Upper lobe of left lung (tissue), 6 donors: ENCODE measurements at regions not wholly inside any gene's neighbourhood (a gene's known extent, or its start where the extent isn't known, plus 50 kb on each side); places are given as distances from the start of the nearest gene placed in this dataset.
A peak's percentile ranks its signal among the peaks of the same experiment; 100 is the strongest.

Source experiments
- ATAC-seq, 2 donors: fragments of 200-7000 bp; cut with Tn5 transposase; one replicate each; pipeline ENCODE4 v1.9.1; 2022; ENCODE audit warnings: mild to moderate bottlenecking in 2 of 2, moderate library complexity in 2 of 2; ENCODE audit not compliant: low FRiP score in 2 of 2
- DNase-seq, 2 donors: peaks; one replicate each; pipeline ENCODE4 v3.0.0-alpha.2; 2019 to 2020
- H3K27ac ChIP-seq, 4 donors: fragments of 200-600 bp; sonication (generic); one replicate each; pipeline ENCODE4 v1.5.1; 2016 to 2019
- H3K27me3 ChIP-seq, 4 donors: fragments of 200-600 bp; sonication (generic); one replicate each; pipeline ENCODE4 v1.5.1; 2017 to 2019
- H3K36me3 ChIP-seq, 4 donors: fragments of 200-600 bp; sonication (generic); one replicate each; pipeline ENCODE4 v1.5.1; 2016 to 2019
- H3K4me1 ChIP-seq, 4 donors: fragments of 200-600 bp; sonication (generic); one replicate each; pipeline ENCODE4 v1.5.1; 2018 to 2019
- H3K4me3 ChIP-seq, 4 donors: fragments of 200-600 bp; sonication (generic); one replicate each; pipeline ENCODE4 v1.5.1; 2017 to 2019; ENCODE audit warnings: mild to moderate bottlenecking in 2 of 4, moderate library complexity in 1 of 4
- H3K9me3 ChIP-seq, 4 donors: fragments of 200-600 bp; sonication (generic); one replicate each; pipeline ENCODE4 v1.5.1; 2018 to 2019
- CTCF ChIP-seq, 6 experiments: fragments of 450-650 bp in 4 of 6; fragments of 200-600 bp in 2 of 6; sonication (generic) in 2 of 6; IDR thresholded peaks; one replicate each; pipeline ENCODE4 v1.5.1; 2016 to 2019; ENCODE audit warnings: antibody characterized with exemption in 6 of 6
- EP300 ChIP-seq, 4 donors: sonication (generic); formaldehyde crosslinking; IDR thresholded peaks; one replicate each; pipeline ENCODE4 v1.5.1; 2017; ENCODE audit warnings: antibody characterized with exemption in 4 of 4, control low read depth in 2 of 4
- POLR2A ChIP-seq, 4 donors: fragments of 450-650 bp; IDR thresholded peaks; one replicate each; pipeline ENCODE4 v1.5.1; 2016 to 2017; ENCODE audit warnings: antibody characterized with exemption in 4 of 4, mild to moderate bottlenecking in 2 of 4
- POLR2AphosphoS5 ChIP-seq, 2 donors: sonication (generic); formaldehyde crosslinking; IDR thresholded peaks; one replicate each; pipeline ENCODE4 v1.5.1; 2017; ENCODE audit warnings: antibody characterized with exemption in 2 of 2
- WGBS, 2 donors: methylation state at CpG; one replicate each; pipeline ENCODE4 v1.1.5; 2017 to 2018; 5-methylcytosine and 5-hydroxymethylcytosine counted together
- donor health status: DM: no; HTN: no; CAD: no; lungs with moderate emphysema.
- donor health status: DM: no; HTN: yes; CAD: no; lungs with severe emphysema.

- H3K4me3 ChIP-seq = no peak overlapping the region
- no peak for DNase-seq
Observed at GRCh38 chr3:127041264-127041820, 58.4 kb downstream of the PLXNA1 start.

GRCh38 chr3:127041933-127042332 is 59.0 kb downstream of the PLXNA1 start:
- ATAC-seq (no peak), DNase-seq (no peak)
- no peaks in the 10 kb centered on the region for H3K9me3 ChIP-seq
- H3K27ac ChIP-seq = no peak overlapping the region
- H3K4me3 ChIP-seq = no peak overlapping the region
- peaks cover 4 to 20% (median 13%) of the 10 kb centered on the region in 4 donors for H3K4me1 ChIP-seq
- 88 to 89% methylated on average over 8 of the region's 8 CpGs for WGBS, 2 donors
- no peaks in the 10 kb centered on the region for H3K36me3 ChIP-seq
- TF ChIP-seq CTCF (IDR thresholded peaks at IDR 0.05) = no peak
- no peak for TF ChIP-seq POLR2AphosphoS5 (IDR thresholded peaks at IDR 0.05)
- TF ChIP-seq POLR2A (IDR thresholded peaks at IDR 0.05) = no peak
- no peak for TF ChIP-seq EP300 (IDR thresholded peaks at IDR 0.05)
- H3K27me3 ChIP-seq = no peaks in the 10 kb centered on the region

More at GRCh38 chr3:127041264-127041820, 58.4 kb downstream of the PLXNA1 start:
- Histone ChIP-seq H3K4me1 (peaks cover 4 to 21% (median 13%) of the 10 kb centered on the region in 4 donors), H3K27ac (no peak overlapping the region), H3K9me3 (no peaks in the 10 kb centered on the region), H3K27me3 (no peaks in the 10 kb centered on the region), H3K36me3 (no peaks in the 10 kb centered on the region)
- 84 to 87% methylated on average over 11 to 13 of the region's 13 CpGs for WGBS, 2 donors
- no peak for ATAC-seq
- TF ChIP-seq POLR2AphosphoS5 (IDR thresholded peaks at IDR 0.05) (no peak), CTCF (IDR thresholded peaks at IDR 0.05) (no peak), POLR2A (IDR thresholded peaks at IDR 0.05) (no peak), EP300 (IDR thresholded peaks at IDR 0.05) (no peak)

- 86 to 89% methylated on average over 7 to 12 of the region's 12 CpGs for WGBS, 2 donors
- no peak for DNase-seq
Observed at GRCh38 chr3:127042634-127043033, 59.7 kb downstream of the PLXNA1 start.

GRCh38 chr3:127043041-127043641 is 60.2 kb downstream of the PLXNA1 start:
- WGBS, 2 donors = 61 to 73% methylated on average over 14 to 16 of the region's 17 CpGs
- peak in 1 of 2 donors; percentile 35 for TF ChIP-seq POLR2AphosphoS5 (IDR thresholded peaks at IDR 0.05)
- no peak for TF ChIP-seq EP300 (IDR thresholded peaks at IDR 0.05)
- TF ChIP-seq POLR2A (IDR thresholded peaks at IDR 0.05) = no peak
- Histone ChIP-seq H3K4me3 (no peak overlapping the region), H3K9me3 (no peaks in the 10 kb centered on the region), H3K27me3 (no peaks in the 10 kb centered on the region), H3K4me1 (peaks cover 4 to 20% (median 11%) of the 10 kb centered on the region in 4 donors), H3K36me3 (no peaks in the 10 kb centered on the region), H3K27ac (peak overlapping the region; percentile 50 to 69 (median 62))
- ATAC-seq = peak; percentile 57 to 87
- DNase-seq = peak; percentile 61 to 75

More at GRCh38 chr3:127042634-127043033, 59.7 kb downstream of the PLXNA1 start:
- H3K27ac ChIP-seq = peak overlapping the region; percentile 45 to 69 (median 56)
- no peaks in the 10 kb centered on the region for H3K36me3 ChIP-seq
- no peaks in the 10 kb centered on the region for H3K27me3 ChIP-seq
- ATAC-seq = no peak
- no peak for TF ChIP-seq EP300 (IDR thresholded peaks at IDR 0.05)
- TF ChIP-seq POLR2A (IDR thresholded peaks at IDR 0.05) = no peak
- no peak for TF ChIP-seq POLR2AphosphoS5 (IDR thresholded peaks at IDR 0.05)
- no peak for TF ChIP-seq CTCF (IDR thresholded peaks at IDR 0.05)
- no peaks in the 10 kb centered on the region for H3K9me3 ChIP-seq
- no peak overlapping the region for H3K4me3 ChIP-seq
- peaks cover 4 to 20% (median 11%) of the 10 kb centered on the region in 4 donors for H3K4me1 ChIP-seq

GRCh38 chr3:127043731-127044510 is 61.0 kb downstream of the PLXNA1 start:
- Histone ChIP-seq H3K9me3 (no peaks in the 10 kb centered on the region), H3K27me3 (no peaks in the 10 kb centered on the region), H3K27ac (peak overlapping the region; percentile 50 to 68 (median 62)), H3K4me3 (no peak overlapping the region), H3K4me1 (peaks cover 4 to 20% (median 11%) of the 10 kb centered on the region in 4 donors), H3K36me3 (no peaks in the 10 kb centered on the region)
- ATAC-seq = peak; percentile 20 to 56
- DNase-seq = no peak
- WGBS, 2 donors = 71 to 75% methylated on average over 6 to 7 of the region's 7 CpGs
- no peak for TF ChIP-seq POLR2AphosphoS5 (IDR thresholded peaks at IDR 0.05)
- no peak for TF ChIP-seq EP300 (IDR thresholded peaks at IDR 0.05)
- TF ChIP-seq POLR2A (IDR thresholded peaks at IDR 0.05) = no peak
- no peak for TF ChIP-seq CTCF (IDR thresholded peaks at IDR 0.05)
